ENCODE measurements at regions not wholly inside any gene's neighbourhood (a gene's known extent, or its start where the extent isn't known, plus 50 kb on each side); places are given as distances from the start of the nearest gene placed in this dataset.

- H2AK5ac ChIP-seq (ENCODE audit: low read depth, low read length): no peak overlapping the region
- no peaks in the 10 kb centered on the region for H3K36me3 ChIP-seq (ENCODE audit: control insufficient read depth, insufficient read depth, low read length)
- POLR2A ChIA-PET (ENCODE audit: unreplicated experiment): no interaction called here
- no peak overlapping the region for H3K14ac ChIP-seq (replicated peaks; ENCODE audit: low read depth, low read length)
- no peak overlapping the region for H3K4me3 ChIP-seq (ENCODE audit: insufficient read depth, low read depth, low read length)
- no peaks in the 10 kb centered on the region for H3K9me3 ChIP-seq (ENCODE audit: control insufficient read depth, insufficient read depth, low read length)
- no peak overlapping the region for H3K4me2 ChIP-seq (ENCODE audit: low read depth, low read length)
- no peak overlapping the region for H3K27ac ChIP-seq (ENCODE audit: insufficient read depth, low read length)
- no TSS peak for BruUV-seq (replicated peaks)
- H4K20me1 ChIP-seq (ENCODE audit: insufficient read depth, low read length): no peaks in the 10 kb centered on the region
- H3K79me1 ChIP-seq (ENCODE audit: low read depth in 1 of 2, low read length in 2 of 2): no peaks in the 10 kb centered on the region
- no peaks in the 10 kb centered on the region; the same call in 1 of the 2 replicates for H3K27me3 ChIP-seq (ENCODE audit: control insufficient read depth, insufficient read depth, low read length)
- no peak overlapping the region for H2BK15ac ChIP-seq (ENCODE audit: low read depth, low read length)
- TF ChIP-seq USF2 (IDR thresholded peaks at IDR 0.05; ENCODE audit: low read depth, low read length) (no peak), MAZ (IDR thresholded peaks at IDR 0.05; ENCODE audit: borderline replicate concordance, low read depth, low read length) (no peak), NFE2L2 (IDR thresholded peaks at IDR 0.05; ENCODE audit: low read depth, low read length) (no peak), ELK1 (IDR thresholded peaks at IDR 0.05; ENCODE audit: borderline replicate concordance, low read depth, low read length) (no peak), SMC3 (IDR thresholded peaks at IDR 0.05; ENCODE audit: low read depth, low read length) (no peak)
- no peak overlapping the region for H3K9ac ChIP-seq (ENCODE audit: low read depth, low read length)
- ATAC-seq (ENCODE audit: low read depth) (no peak), DNase-seq (no peak)
- H3K56ac ChIP-seq (ENCODE audit: extremely low read depth, insufficient read depth, low read length): no peak overlapping the region
- no peak overlapping the region for H3K4ac ChIP-seq (ENCODE audit: low read depth, low read length)
- WGBS, 2 experiments (ENCODE audit: extremely low coverage in 2 of 2, insufficient read length in 1 of 2): no CpG with 5 or more reads among the region's 1 CpG
- H3K4me1 ChIP-seq (ENCODE audit: control insufficient read depth, insufficient read depth, low read length): peaks cover 8% of the 10 kb centered on the region
- H2AK9ac ChIP-seq (replicated peaks; ENCODE audit: low read depth, low read length, poor library complexity): no peak overlapping the region
- H2BK5ac ChIP-seq (ENCODE audit: low read depth, low read length, poor library complexity, severe bottlenecking): no peak overlapping the region
- H2BK120ac ChIP-seq (ENCODE audit: low read depth, low read length): no peak overlapping the region
- H2AFZ ChIP-seq (replicated peaks; ENCODE audit: low read length, poor library complexity): no peak overlapping the region
- H3K18ac ChIP-seq (ENCODE audit: low read depth, low read length): no peak overlapping the region
- intact Hi-C loops (cut with micrococcal nuclease) (no loop called here), in situ Hi-C loops (cut with MboI; ENCODE audit: low sequenced_read_pairs) (no loop called here), dilution Hi-C loops (cut with HindIII; ENCODE audit: low sequenced_read_pairs, unreplicated experiment) (no loop called here)
- no peaks in the 10 kb centered on the region for H3K9me1 ChIP-seq (ENCODE audit: insufficient read depth, low read length)
- H2BK20ac ChIP-seq (ENCODE audit: low read depth, low read length): no peak overlapping the region
- CTCF ChIA-PET: interaction anchor here (0.7 kb wide), 1 partner anchor 1946 kb away, joined by 3 read pairs; no protein-coding TSS in a partner anchor
- no peak overlapping the region for H4K91ac ChIP-seq (ENCODE audit: insufficient read depth, low read depth, low read length)
- H4K5ac ChIP-seq (ENCODE audit: low read depth, low read length): no peak overlapping the region
- H3K23ac ChIP-seq (ENCODE audit: low read depth, low read length): no peak overlapping the region
- H4K8ac ChIP-seq (ENCODE audit: low read depth in 2 of 2, low read length in 2 of 2): no peak overlapping the region
Measured at GRCh38 chr6:11479296-11479695, 58.3 kb upstream of the TMEM170B start.
